Ureter (tissue), 1 donor: ENCODE measurements at regions not wholly inside any gene's neighbourhood (a gene's known extent, or its start where the extent isn't known, plus 50 kb on each side); places are given as distances from the start of the nearest gene placed in this dataset.
"Not testable (repeated sequence)": the region's sequence is repeated elsewhere in the genome, so short reads cannot be mapped to it uniquely, and the experiment has no call there.

ENCODE experiments used
- DNase-seq: peaks from one replicate; pipeline ENCODE4 v3.0.0-alpha.2; 2020; ENCODE audit warnings: low spot score
- donor health status: DM: yes; HTN: yes; CAD: no.

DNA sequence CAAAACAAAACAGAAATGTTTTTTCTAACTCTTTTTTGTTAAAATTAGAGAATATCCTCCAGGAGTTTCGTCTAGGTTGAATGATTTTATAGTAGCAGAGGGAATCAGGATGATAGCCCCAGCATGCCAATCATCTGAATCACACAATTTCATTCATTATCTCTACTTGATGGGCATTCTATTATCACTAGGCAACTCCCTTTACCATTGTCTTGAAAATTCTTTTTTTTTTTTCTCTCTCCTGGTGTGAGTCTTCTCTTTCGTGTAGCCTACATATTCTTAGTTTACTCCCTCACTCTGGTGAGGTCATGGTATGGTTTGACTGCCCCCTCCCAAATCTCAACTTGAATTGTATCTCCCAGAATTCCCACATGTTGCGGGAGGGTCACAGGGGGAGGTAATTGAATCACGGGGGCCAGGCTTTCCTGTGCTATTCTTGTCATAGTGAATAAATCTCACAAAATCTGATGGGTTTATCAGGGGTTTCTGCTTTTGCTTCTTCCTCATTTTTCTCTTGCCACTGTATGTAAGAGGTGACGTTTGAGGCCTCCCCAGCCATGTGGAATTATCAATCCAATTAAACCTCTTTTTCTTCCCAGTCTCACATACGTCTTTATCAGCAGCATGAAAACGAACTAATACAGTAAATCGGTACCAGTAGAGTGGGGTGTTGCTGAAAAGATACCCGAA lies 105.0 kb downstream of the OTUD1 start:
- DNase-seq: no peak

GRCh38 chr10:23545866-23546265 lies 107.0 kb downstream of the OTUD1 start:
- not testable (repeated sequence) for DNase-seq

- no peak for DNase-seq
Measured at GRCh38 chr10:23556727-23557440, 118.0 kb downstream of the OTUD1 start.

DNA sequence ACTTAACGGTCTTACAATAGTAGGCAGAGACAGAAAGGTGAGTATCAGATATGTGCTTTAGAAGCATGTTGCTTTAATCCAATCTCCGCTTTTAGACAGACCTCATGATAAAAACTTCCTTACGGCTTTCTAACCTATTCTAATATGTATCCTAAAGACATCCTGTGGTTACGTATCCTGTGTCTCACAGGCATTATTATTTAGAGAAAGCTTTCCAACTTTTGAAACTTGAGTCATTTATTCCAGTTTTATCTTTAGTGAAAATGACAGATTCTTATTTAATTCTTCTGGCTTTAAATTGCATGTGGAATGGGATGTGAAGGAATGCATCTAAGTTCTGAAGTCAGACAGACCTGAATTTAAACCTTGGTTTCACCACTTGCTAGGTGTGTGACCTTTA lies 118.9 kb downstream of the OTUD1 start:
- no peak for DNase-seq

DNA sequence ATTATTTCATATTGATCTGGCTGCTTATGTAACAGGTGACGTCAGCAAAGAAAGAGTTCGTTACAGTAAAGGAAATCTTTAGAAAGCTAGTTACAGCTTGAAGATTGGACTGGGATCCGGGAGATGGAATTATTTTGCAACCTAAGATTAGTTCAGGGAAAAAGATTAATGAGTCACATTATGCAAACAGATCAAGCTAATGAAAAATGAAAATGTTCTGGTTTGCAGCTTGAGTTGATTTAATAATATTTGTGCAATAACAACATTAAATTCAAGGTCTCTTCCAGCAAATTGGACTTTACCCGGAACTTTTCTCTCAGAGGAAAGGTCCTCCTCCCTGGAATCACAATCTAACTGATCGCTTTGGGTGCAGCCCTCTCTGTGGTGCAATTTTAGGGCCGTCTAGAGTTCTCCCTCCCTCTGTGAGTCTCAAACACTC lies 119.5 kb downstream of the OTUD1 start:
- no peak for DNase-seq

GRCh38 chr10:23568996-23569395 lies 130.1 kb downstream of the OTUD1 start:
- no peak for DNase-seq

DNA sequence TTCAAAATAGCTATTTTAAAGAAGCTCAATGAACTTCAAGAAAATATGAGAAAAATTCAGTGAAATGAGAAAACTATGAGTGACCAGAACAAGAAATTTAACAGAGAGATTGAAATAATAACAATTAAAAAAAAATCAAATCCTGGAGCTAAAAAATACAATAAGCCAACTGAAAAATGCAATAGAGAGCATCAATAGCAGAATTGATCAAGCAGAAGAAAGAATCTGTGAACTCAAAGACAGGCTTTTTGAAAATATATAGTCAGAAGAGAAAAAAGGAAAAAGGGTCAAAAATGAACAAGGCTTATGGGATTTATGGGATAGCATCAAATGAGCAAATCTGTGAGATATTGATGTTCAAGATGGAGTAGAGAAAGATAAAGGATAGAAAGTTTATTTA lies 133.0 kb downstream of the OTUD1 start:
- DNase-seq: no peak

GRCh38 chr10:23581906-23582450 lies 143.1 kb downstream of the OTUD1 start:
- no peak for DNase-seq

DNA sequence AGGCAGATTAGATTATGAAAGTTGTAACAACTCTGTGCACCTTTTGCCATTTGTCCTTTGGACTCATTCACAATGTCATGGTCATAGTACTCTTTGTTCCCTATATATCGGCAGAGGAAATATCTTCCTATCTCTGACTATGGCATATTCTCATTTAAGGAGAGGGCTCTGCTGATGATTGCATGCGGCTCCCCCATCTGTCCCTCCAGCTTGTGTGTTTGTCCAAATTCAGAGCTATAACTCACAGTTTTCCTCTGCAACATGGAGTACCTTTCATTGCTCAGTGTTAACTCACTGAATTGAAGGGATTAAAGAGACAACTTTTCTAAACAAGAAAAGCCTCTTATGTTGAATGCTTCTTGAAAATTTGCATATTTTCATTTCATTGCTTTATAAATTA lies 145.5 kb downstream of the OTUD1 start:
- no peak for DNase-seq

GRCh38 chr10:23585186-23585585 lies 146.3 kb downstream of the OTUD1 start:
- no peak for DNase-seq

DNA sequence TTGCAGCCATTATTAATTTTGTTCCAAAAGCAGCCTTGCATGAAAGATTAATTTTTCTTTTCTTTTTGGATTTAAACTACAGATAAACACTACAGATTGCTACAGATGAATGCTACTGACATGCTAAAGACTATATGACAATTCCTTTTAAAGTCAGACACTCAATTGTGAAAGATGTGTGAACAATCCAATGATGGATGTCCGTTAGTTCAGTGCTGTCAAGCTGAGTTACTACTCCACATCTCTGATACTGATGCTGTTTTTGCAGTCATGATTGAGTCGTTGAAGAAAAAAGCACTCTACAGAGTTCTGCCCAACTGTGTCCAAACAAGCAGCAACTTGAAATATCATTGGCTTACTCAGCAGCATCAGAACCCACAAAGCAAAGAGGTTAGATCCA lies 146.8 kb downstream of the OTUD1 start:
- DNase-seq: no peak

GRCh38 chr10:23595278-23595677 lies 156.4 kb downstream of the OTUD1 start:
- DNase-seq: not testable (repeated sequence)

GRCh38 chr10:23604613-23605012 lies 165.7 kb downstream of the OTUD1 start:
- no peak for DNase-seq

DNA sequence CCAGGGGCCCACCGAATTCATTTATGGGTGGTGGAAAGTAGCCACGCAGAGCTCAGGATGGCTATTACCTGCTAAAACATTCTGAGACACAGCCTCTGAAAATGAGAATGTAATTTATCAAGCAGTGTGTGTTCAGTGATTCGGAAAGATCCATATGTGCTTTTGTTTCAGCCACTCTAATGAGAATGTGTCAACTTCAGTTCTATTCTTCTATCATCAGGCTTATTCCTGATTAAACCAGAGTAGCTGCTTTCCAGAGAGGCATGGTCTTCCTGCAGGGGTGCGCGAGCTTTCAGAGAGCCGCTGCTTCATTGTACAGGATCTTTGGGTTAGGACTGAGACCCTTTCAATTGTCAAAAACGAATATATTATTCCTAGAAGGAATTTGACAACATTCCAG lies 167.6 kb downstream of the OTUD1 start:
- no peak for DNase-seq

DNA sequence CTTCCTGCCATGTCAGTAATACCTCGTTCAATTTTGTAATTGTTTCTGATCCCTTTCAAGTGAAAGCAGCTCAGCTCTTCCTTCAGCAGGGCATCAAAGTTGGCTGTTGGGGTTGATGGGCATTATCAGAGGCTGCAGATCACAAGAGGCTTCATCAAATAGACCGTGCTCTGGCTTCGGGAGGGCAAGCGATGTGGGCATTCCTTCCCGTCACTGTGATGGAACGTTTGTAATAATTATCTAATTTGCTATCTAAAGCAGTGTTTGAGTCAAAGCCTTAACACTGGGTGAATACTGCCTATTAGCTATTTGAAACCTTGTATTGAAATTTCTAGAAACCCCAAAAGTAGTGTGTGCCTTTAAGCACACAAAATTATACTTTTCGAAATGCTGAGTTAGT lies 170.1 kb downstream of the OTUD1 start:
- DNase-seq: no peak

- no peak for DNase-seq
Measured at GRCh38 chr10:23610626-23611307, 171.9 kb downstream of the OTUD1 start.

- DNase-seq: no peak
Measured at GRCh38 chr10:23611308-23612029, 172.6 kb downstream of the OTUD1 start.

DNA sequence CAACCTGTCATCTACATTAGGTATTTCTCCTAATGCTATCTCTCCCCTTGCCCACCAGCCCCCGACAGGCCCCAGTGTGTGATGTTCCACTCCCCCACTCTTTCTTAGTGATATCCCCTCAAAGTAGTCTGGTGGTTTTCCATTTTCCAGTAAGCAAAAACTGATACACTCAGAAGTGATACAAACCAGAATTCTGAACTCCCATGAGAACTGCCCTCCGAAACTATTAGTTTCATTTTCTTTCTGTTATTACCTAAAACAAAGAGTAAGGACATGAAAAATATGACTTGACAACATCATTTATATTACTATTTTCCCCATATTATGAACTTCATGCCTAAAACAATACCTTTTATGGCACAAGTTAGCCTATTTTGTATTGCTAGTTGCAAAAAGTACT lies 175.0 kb downstream of the OTUD1 start:
- no peak for DNase-seq

GRCh38 chr10:23614483-23614882 lies 175.6 kb downstream of the OTUD1 start:
- DNase-seq: no peak

GRCh38 chr10:23630376-23630775 lies 191.5 kb downstream of the OTUD1 start:
- DNase-seq: no peak

DNA sequence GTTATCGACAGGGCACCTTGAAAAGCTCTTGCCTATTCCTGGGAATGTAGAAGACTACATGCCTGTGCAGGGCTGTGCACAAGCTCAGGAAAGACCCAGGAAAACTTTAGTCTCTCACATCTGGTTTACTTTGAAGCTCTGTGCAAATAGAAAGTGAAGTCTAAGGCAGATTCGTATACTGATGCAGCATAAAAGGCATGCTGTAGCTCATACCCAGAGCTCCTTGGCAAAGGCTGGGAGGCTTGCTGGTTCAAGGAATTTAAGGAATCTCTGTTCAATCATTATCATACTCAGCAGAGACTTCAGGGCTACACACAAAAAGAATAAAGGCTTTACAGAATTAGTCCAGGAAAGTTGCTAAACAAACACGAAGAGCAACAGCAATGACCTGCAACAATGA lies 192.0 kb downstream of the OTUD1 start:
- DNase-seq: no peak
